ENCODE measurements at regions not wholly inside any gene's neighbourhood (a gene's known extent, or its start where the extent isn't known, plus 50 kb on each side); places are given as distances from the start of the nearest gene placed in this dataset.

GRCh38 chr10:78210976-78211375 is 177.3 kb downstream of the RPS24 start:
- no peaks in the 10 kb centered on the region for H3K9me3 ChIP-seq
- peaks cover 11 to 14% of the 10 kb centered on the region in 2 donors for H3K4me1 ChIP-seq
- H3K4me3 ChIP-seq = no peak overlapping the region
- no peaks in the 10 kb centered on the region for H3K36me3 ChIP-seq
- intact Hi-C loops (cut with DNase I; ENCODE audit: low total_unique reads) = loop anchor here (1.0 to 5.0 kb wide), 2 partner anchors 164 to 446 kb away; no protein-coding TSS in a partner anchor
- no peaks in the 10 kb centered on the region for H3K27me3 ChIP-seq
- no peak for DNase-seq
- no peak for ATAC-seq
- in situ Hi-C loops (cut with MboI; ENCODE audit: low sequenced_read_pairs in 4 of 4) = loop anchor here in 1 of 4 donors (25.0 kb wide), 1 partner anchor 451 kb away; no protein-coding TSS in a partner anchor
- TF ChIP-seq POLR2A (IDR thresholded peaks at IDR 0.05) (no peak), CTCF (IDR thresholded peaks at IDR 0.05 in 4 of 5, conservative IDR thresholded peaks at IDR 0.05 in 1 of 5) (no peak)
- no peak overlapping the region for H3K27ac ChIP-seq

GRCh38 chr10:78211561-78212051 is 177.9 kb downstream of the RPS24 start:
- Histone ChIP-seq H3K4me1 (peaks cover 13 to 20% of the 10 kb centered on the region in 2 donors), H3K36me3 (no peaks in the 10 kb centered on the region), H3K4me3 (no peak overlapping the region), H3K9me3 (no peaks in the 10 kb centered on the region), H3K27ac (no peak overlapping the region), H3K27me3 (no peaks in the 10 kb centered on the region)
- intact Hi-C loops (cut with DNase I; ENCODE audit: low total_unique reads) = loop anchor here (1.0 to 5.0 kb wide), 2 partner anchors 164 to 446 kb away; no protein-coding TSS in a partner anchor
- DNase-seq (no peak), ATAC-seq (no peak)
- no peak for TF ChIP-seq POLR2A (IDR thresholded peaks at IDR 0.05)
- TF ChIP-seq CTCF (IDR thresholded peaks at IDR 0.05 in 4 of 5, conservative IDR thresholded peaks at IDR 0.05 in 1 of 5) = peak in 3 of 5 experiments; percentile 22 to 30 (median 28)
- in situ Hi-C loops (cut with MboI; ENCODE audit: low sequenced_read_pairs in 4 of 4) = loop anchor here in 1 of 4 donors (25.0 kb wide), 1 partner anchor 451 kb away; no protein-coding TSS in a partner anchor

- Histone ChIP-seq H3K27me3 (no peaks in the 10 kb centered on the region), H3K9me3 (no peaks in the 10 kb centered on the region), H3K4me3 (no peak overlapping the region), H3K4me1 (peaks cover 13 to 21% of the 10 kb centered on the region in 2 donors), H3K36me3 (no peaks in the 10 kb centered on the region), H3K27ac (no peak overlapping the region)
- ATAC-seq (no peak), DNase-seq (no peak)
- intact Hi-C loops (cut with DNase I; ENCODE audit: low total_unique reads) (loop anchor here (5.0 kb wide), 1 partner anchor 165 kb away; no protein-coding TSS in a partner anchor), in situ Hi-C loops (cut with MboI; ENCODE audit: low sequenced_read_pairs in 4 of 4) (loop anchor here in 1 of 4 donors (25.0 kb wide), 1 partner anchor 450 kb away; no protein-coding TSS in a partner anchor)
- TF ChIP-seq POLR2A (IDR thresholded peaks at IDR 0.05) (no peak), CTCF (IDR thresholded peaks at IDR 0.05 in 4 of 5, conservative IDR thresholded peaks at IDR 0.05 in 1 of 5) (no peak)
These were observed 178.6 kb downstream of the RPS24 start for GRCh38 chr10:78212060-78212785.

GRCh38 chr10:78212786-78213175 is 179.1 kb downstream of the RPS24 start:
- intact Hi-C loops (cut with DNase I; ENCODE audit: low total_unique reads) = loop anchor here (5.0 kb wide), 1 partner anchor 165 kb away; no protein-coding TSS in a partner anchor
- Histone ChIP-seq H3K36me3 (no peaks in the 10 kb centered on the region), H3K27ac (no peak overlapping the region), H3K27me3 (no peaks in the 10 kb centered on the region), H3K9me3 (no peaks in the 10 kb centered on the region), H3K4me1 (peaks cover 13 to 21% of the 10 kb centered on the region in 2 donors), H3K4me3 (no peak overlapping the region)
- in situ Hi-C loops (cut with MboI; ENCODE audit: low sequenced_read_pairs in 4 of 4) = loop anchor here in 1 of 4 donors (25.0 kb wide), 1 partner anchor 450 kb away; no protein-coding TSS in a partner anchor
- no peak for DNase-seq
- TF ChIP-seq POLR2A (IDR thresholded peaks at IDR 0.05) (no peak), CTCF (IDR thresholded peaks at IDR 0.05 in 4 of 5, conservative IDR thresholded peaks at IDR 0.05 in 1 of 5) (no peak)
- ATAC-seq = no peak

Data from gastrocnemius medialis (tissue), 4 donors.